ENCODE measurements at regions not wholly inside any gene's neighbourhood (a gene's known extent, or its start where the extent isn't known, plus 50 kb on each side); places are given as distances from the start of the nearest gene placed in this dataset.

- TF ChIP-seq EZH2 (IDR thresholded peaks at IDR 0.05; ENCODE audit: low read depth, unreplicated experiment) (no peak), EZH2phosphoT487 (IDR thresholded peaks at IDR 0.05; ENCODE audit: unreplicated experiment) (no peak), CTCF (conservative IDR thresholded peaks at IDR 0.05; ENCODE audit: low read depth in 2 of 2) (no peak), POLR2AphosphoS5 (IDR thresholded peaks at IDR 0.05; ENCODE audit: low read depth) (no peak), ZNF331 (CRISPR knock-in tag; IDR thresholded peaks at IDR 0.05; ENCODE audit: low read depth) (no peak), REST (IDR thresholded peaks at IDR 0.05; ENCODE audit: unreplicated experiment) (no peak)
Measured at GRCh38 chr13:40039061-40039460, 383.6 kb downstream of the COG6 start.

Measured in GM23338 (cell line).